Esophagus squamous epithelium (tissue), 5 donors: ENCODE measurements at regions not wholly inside any gene's neighbourhood (a gene's known extent, or its start where the extent isn't known, plus 50 kb on each side); places are given as distances from the start of the nearest gene placed in this dataset.

ENCODE experiments used
- DNase-seq: peaks from one replicate; lab custom pipeline; 2025; lab: John Stamatoyannopoulos, UW
- H3K27ac ChIP-seq, 4 donors: fragments of 200-600 bp; sonication (generic); one replicate each; pipeline ENCODE4 v1.5.1; 2016 to 2019; ENCODE audit warnings: mild to moderate bottlenecking in 1 of 4
- H3K27me3 ChIP-seq, 4 donors: fragments of 200-600 bp; sonication (generic); 1 replicate in 3 of 4; 2 replicates in 1 of 4; pipeline versions ENCODE4 v1.5.1 to v1.6.0; 2017 to 2021; ENCODE audit warnings: antibody characterized with exemption in 1 of 4
- H3K36me3 ChIP-seq, 3 donors: fragments of 200-600 bp; sonication (generic); one replicate each; pipeline ENCODE4 v1.5.1; 2016 to 2019
- H3K4me1 ChIP-seq, 3 donors: fragments of 200-600 bp; sonication (generic); one replicate each; pipeline ENCODE4 v1.5.1; 2017 to 2019
- H3K4me3 ChIP-seq, 4 donors: fragments of 200-600 bp; sonication (generic); 1 replicate in 3 of 4; 2 replicates in 1 of 4; pipeline ENCODE4 v1.5.1; 2016 to 2019; ENCODE audit warnings: mild to moderate bottlenecking in 2 of 4, moderate library complexity in 1 of 4
- H3K9me3 ChIP-seq, 3 donors: fragments of 200-600 bp; sonication (generic); one replicate each; pipeline ENCODE4 v1.5.1; 2016 to 2019
- POLR2A ChIP-seq, 4 donors: fragments of 450-650 bp; IDR thresholded peaks; one replicate each; pipeline ENCODE4 v1.6.1; 2017; ENCODE audit warnings: antibody characterized with exemption in 4 of 4, mild to moderate bottlenecking in 4 of 4, moderate library complexity in 3 of 4
- WGBS, 2 donors: methylation state at CpG; one replicate each; pipeline ENCODE4 v1.1.5; 2018; 5-methylcytosine and 5-hydroxymethylcytosine counted together
- intact Hi-C: fragments of 100-400 bp; cut with DNase I; formaldehyde crosslinking; loops from one replicate; pipeline ENCODE4 v1.15.0; 2022
- TF ChIP-seq, protein P1 (sequence below), 6 experiments: fragments of 450-650 bp in 4 of 6; fragments of 200-600 bp in 2 of 6; sonication (generic) in 2 of 6; IDR thresholded peaks; one replicate each; pipeline ENCODE4 v1.5.1; 2016 to 2019; ENCODE audit warnings: antibody characterized with exemption in 6 of 6, mild to moderate bottlenecking in 4 of 6, moderate library complexity in 4 of 6
- donor health status: DM: yes; HTN: yes; CAD: no.

DNA sequence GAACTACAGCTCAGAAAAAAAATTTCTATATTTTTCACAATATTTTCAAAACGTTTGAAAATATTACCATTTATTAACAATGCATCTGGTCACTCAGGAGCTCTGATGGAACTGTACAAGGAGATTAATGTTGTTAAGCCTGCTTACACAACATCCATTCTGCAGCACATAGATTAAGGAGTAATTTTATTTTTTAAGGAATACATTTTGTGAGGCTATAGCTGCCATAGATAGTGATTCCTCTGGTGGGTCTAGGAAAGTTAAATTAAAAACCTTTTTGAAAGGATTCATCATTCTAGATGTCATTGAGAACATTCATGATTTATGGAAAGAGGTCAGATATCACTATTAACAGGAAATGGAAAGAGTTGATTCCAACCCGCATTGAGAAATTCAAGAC lies 196.9 kb downstream of the C3orf38 start:
- intact Hi-C loops = no loop called here
- H3K4me3 ChIP-seq = no peak overlapping the region
- H3K4me1 ChIP-seq = no peaks in the 10 kb centered on the region
- no peaks in the 10 kb centered on the region for H3K9me3 ChIP-seq
- no peak overlapping the region for H3K27ac ChIP-seq
- TF ChIP-seq, protein P1, sequence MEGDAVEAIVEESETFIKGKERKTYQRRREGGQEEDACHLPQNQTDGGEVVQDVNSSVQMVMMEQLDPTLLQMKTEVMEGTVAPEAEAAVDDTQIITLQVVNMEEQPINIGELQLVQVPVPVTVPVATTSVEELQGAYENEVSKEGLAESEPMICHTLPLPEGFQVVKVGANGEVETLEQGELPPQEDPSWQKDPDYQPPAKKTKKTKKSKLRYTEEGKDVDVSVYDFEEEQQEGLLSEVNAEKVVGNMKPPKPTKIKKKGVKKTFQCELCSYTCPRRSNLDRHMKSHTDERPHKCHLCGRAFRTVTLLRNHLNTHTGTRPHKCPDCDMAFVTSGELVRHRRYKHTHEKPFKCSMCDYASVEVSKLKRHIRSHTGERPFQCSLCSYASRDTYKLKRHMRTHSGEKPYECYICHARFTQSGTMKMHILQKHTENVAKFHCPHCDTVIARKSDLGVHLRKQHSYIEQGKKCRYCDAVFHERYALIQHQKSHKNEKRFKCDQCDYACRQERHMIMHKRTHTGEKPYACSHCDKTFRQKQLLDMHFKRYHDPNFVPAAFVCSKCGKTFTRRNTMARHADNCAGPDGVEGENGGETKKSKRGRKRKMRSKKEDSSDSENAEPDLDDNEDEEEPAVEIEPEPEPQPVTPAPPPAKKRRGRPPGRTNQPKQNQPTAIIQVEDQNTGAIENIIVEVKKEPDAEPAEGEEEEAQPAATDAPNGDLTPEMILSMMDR (IDR thresholded peaks at IDR 0.05) = no peak
- TF ChIP-seq POLR2A (IDR thresholded peaks at IDR 0.05) = no peak
- no peak for DNase-seq
- H3K36me3 ChIP-seq = no peaks in the 10 kb centered on the region
- no peaks in the 10 kb centered on the region for H3K27me3 ChIP-seq
- WGBS, 2 donors = 62 to 65% methylated on average over 2 of the region's 2 CpGs

DNA sequence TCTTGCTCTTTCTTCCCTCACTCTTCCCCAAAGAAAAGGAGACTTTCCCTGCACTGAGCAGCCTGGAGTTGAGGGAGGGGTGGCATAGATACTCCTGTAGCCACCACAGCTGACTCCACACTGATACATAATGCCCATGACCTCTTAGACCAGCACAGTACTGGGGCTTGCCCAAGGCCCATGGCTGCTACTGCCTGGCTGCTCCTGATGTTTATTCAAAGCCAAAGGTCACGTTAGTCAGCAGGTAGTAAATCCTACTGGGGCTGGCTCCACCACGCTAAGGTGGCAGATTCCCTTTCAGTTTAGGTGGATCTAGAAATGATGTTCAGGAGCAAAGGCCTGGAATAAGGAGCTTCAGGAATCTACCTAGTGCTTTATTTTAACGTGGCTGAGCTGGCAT lies 212.7 kb downstream of the C3orf38 start:
- H3K4me1 ChIP-seq = no peaks in the 10 kb centered on the region
- DNase-seq = no peak
- 34 to 44% methylated on average over 2 to 3 of the region's 3 CpGs for whole genome bisulfite sequencing, 2 donors
- no peaks in the 10 kb centered on the region for H3K36me3 ChIP-seq
- intact Hi-C loops = no loop called here
- no peak overlapping the region for H3K27ac ChIP-seq
- H3K9me3 ChIP-seq = no peaks in the 10 kb centered on the region
- H3K27me3 ChIP-seq = no peaks in the 10 kb centered on the region
- TF ChIP-seq, protein P1 (IDR thresholded peaks at IDR 0.05) = no peak
- no peak for TF ChIP-seq POLR2A (IDR thresholded peaks at IDR 0.05)
- H3K4me3 ChIP-seq = no peak overlapping the region

DNA sequence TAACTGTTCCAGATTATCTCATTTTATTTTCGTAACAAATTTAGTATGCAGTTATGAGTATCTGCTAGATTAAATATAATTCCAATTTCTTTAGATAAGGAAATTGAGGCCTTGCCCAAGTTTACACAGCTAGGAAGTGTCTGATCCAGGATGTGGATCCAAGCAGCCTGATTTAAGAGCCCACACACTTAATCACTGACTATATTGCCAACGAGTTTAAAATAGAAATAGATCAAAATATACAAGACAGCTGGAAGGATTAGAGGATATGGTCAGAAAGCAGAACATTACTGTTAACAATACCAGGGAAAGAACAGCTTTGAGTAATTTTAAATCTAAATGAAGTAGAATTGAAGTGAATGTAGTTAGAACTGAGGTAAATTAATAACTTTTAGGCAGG lies 215.2 kb downstream of the C3orf38 start:
- WGBS, 2 donors = 46 to 53% methylated on average over 2 of the region's 2 CpGs
- H3K4me1 ChIP-seq = no peaks in the 10 kb centered on the region
- H3K9me3 ChIP-seq = no peaks in the 10 kb centered on the region
- intact Hi-C loops = no loop called here
- DNase-seq = no peak
- H3K27me3 ChIP-seq = no peaks in the 10 kb centered on the region
- no peak overlapping the region for H3K27ac ChIP-seq
- H3K36me3 ChIP-seq = no peaks in the 10 kb centered on the region
- no peak overlapping the region for H3K4me3 ChIP-seq
- no peak for TF ChIP-seq POLR2A (IDR thresholded peaks at IDR 0.05)
- TF ChIP-seq, protein P1 (IDR thresholded peaks at IDR 0.05) = no peak

DNA sequence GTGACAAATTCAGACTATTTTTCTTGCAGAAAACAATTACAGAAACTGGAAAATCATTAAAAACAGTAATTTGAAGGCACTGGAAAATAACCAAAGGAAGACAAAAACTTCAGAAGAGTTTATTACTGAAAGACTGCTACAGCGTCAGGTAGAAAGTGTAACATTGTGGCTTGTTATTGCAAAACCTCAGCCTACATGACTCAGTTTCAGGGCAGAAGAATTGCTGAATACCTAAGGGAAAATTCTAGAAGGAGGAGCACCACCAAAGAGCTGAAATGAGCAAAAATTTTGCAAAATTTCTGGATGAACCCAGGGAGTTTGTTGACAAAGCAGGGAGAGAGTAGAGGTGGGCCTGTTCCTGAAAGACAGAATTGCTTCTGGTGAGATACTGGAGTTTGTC lies 219.6 kb downstream of the C3orf38 start:
- Histone ChIP-seq H3K9me3 (no peaks in the 10 kb centered on the region), H3K4me1 (no peaks in the 10 kb centered on the region), H3K27me3 (no peaks in the 10 kb centered on the region), H3K36me3 (no peaks in the 10 kb centered on the region), H3K4me3 (no peak overlapping the region), H3K27ac (no peak overlapping the region)
- TF ChIP-seq, protein P1 (IDR thresholded peaks at IDR 0.05) = no peak
- TF ChIP-seq POLR2A (IDR thresholded peaks at IDR 0.05) = no peak
- DNase-seq = no peak
- 73 to 77% methylated on average over 1 of the region's 1 CpG for WGBS, 2 donors
- intact Hi-C loops = no loop called here

DNA sequence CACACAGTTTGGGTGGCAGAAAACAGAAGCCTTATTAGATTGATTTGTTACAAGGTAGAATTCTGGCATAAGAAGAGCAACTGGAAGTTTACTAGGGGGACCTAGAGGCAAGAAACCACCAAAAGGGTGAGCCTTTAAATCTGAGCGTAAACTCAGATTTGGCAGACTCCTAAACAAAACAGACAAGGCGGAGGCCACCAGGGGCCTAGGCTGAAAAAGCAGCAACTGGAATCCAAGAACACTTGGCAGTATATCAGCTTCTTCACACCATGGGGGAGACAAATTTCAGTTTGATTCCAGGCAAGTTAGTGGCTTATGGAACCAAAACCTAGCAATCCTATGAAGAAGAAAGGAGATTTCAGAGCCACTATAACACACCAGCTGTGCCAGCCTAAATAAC lies 220.0 kb downstream of the C3orf38 start:
- H3K27me3 ChIP-seq = no peaks in the 10 kb centered on the region
- no peaks in the 10 kb centered on the region for H3K36me3 ChIP-seq
- no peaks in the 10 kb centered on the region for H3K4me1 ChIP-seq
- DNase-seq = no peak
- TF ChIP-seq, protein P1 (IDR thresholded peaks at IDR 0.05) = no peak
- no peak for TF ChIP-seq POLR2A (IDR thresholded peaks at IDR 0.05)
- intact Hi-C loops = no loop called here
- H3K4me3 ChIP-seq = no peak overlapping the region
- no peaks in the 10 kb centered on the region for H3K9me3 ChIP-seq
- H3K27ac ChIP-seq = no peak overlapping the region
- 80 to 82% methylated on average over 2 of the region's 2 CpGs for WGBS, 2 donors
